Suppressor macrophage treated with lipopolysaccharide for 1 hour (primary cell): ENCODE measurements at regions not wholly inside any gene's neighbourhood (a gene's known extent, or its start where the extent isn't known, plus 50 kb on each side); places are given as distances from the start of the nearest gene placed in this dataset.
"Not testable (repeated sequence)": the region's sequence is repeated elsewhere in the genome, so short reads cannot be mapped to it uniquely, and the experiment has no call there.

Source experiments
- DNase-seq, 3 donors: peaks; one replicate each; pipeline ENCODE4 v3.0.0-alpha.2; 2020 to 2022

- no peak for DNase-seq
These were observed 122.8 kb upstream of the L3MBTL4 start for GRCh38 chr18:6537475-6537874.

DNA sequence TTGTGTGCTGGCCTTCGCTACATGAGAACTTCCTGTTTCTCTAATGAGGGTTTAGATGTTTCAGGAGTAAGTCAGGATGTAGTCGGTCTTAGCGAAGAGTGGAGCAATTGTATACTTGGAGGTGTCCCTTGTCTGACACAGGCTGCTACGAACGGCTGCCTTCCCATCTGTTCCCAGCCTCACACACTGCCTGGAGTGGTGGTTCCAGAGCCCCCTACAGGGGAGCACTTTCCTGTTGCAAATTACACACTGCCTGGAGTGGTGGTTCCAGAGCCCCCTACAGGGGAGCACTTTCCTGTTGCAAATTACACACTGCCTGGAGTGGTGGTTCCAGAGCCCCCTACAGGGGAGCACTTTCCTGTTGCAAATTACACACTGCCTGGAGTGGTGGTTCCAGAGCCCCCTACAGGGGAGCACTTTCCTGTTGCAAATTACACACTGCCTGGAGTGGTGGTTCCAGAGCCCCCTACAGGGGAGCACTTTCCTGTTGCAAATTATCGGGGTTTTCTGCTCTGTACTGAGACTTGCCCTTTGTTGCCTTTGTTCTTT, 126.5 kb upstream of the L3MBTL4 start:
- DNase-seq = not testable (repeated sequence)

- DNase-seq = no peak
These were observed 127.6 kb upstream of the L3MBTL4 start for GRCh38 chr18:6542296-6542695.

DNA sequence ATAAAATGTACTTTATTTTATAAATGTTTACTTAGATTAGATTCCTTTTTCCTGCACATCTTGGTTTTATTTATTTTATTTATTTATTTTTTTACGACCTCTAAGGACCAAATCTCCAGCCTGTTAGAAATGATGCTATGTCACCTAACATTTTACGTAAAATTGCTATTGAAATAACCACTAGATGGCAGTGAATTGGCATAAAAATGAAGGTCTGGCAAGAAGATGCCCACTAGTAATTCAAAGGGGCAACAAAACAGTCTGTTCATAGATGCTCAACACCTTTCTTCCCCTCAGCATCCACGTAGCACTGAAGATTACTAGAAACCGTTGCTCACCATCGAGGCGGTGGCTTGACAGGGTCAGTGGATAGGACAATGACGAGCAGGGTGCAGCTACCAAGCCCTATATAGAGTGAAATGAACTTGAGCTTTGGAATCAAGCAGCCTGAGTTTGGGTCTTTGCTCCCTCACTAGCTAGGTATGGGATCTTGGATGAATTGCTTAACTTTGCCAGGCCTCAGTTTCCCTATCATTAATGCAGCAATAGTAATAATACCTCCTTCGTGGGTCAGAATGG, 128.7 kb upstream of the L3MBTL4 start:
- DNase-seq = peak in 2 of 3 donors; percentile 13 to 24

- no peak for DNase-seq
These were observed 131.5 kb upstream of the L3MBTL4 start for GRCh38 chr18:6546229-6546628.

GRCh38 chr18:6547476-6547875, 132.8 kb upstream of the L3MBTL4 start:
- no peak for DNase-seq

DNA sequence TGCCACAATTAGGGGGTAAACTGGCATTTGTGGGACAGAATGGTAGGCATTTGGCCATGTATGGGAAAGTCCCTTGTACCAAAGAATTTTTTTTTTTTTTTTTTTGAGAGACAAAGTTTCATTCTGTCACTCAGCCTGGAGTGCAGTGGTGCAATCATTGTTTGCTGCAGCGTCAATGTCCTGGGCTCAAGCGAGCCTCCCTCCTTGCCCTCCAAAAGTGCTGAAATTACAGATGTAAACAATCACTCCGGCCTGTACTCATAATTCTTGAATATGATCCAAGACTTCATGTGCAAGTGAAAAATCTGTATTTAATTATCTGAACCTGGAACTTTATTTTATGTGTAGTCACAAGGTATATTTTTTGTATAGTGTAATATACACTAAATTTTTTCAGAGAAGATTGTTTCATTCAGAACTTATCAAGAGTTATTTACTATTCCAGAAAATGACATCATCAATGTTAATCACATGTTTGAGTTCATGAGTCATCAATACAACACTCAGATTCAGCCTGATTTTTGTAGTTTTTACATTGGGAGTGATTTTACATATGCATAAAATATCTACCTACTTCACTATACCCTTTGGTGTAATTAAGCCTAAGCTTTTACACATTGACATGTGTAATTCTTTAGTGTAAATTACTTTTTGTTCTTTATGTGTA, 138.7 kb upstream of the L3MBTL4 start:
- DNase-seq = peak in 1 of 3 donors; percentile 5

DNA sequence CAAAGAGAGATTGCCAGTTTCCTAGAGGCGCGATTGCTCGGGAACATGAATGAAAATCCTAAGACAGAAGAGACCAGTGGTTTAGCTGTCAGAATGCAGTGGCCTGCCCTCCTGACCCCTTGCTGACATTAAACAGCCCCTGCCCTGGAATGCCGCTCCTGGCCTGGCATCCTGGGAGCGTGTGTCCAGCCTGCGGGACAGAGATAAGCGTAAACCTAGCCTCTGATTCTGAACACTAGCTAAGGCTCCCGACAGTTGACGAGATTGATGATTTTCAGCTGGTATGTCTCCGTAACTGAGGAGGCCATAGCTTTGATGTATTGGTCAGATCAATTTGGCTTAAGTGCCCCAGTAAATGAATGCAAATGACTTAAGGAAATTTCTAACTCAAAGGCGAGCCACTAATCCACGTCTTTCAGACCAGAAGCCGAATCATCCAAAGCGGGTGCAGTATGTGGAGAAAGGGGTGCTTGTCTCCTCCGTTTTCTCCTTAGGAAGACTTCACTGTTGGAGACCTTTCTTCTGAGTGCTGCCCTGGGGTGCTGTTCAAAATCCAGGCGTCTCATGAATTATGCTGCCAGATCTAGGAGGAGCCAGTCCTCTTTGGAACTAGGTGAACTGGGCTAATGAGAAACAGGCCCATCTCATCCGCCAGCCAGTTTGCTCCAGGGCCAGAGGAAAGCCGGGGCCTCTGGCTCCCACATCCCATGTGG, 142.5 kb upstream of the L3MBTL4 start:
- DNase-seq = no peak

DNA sequence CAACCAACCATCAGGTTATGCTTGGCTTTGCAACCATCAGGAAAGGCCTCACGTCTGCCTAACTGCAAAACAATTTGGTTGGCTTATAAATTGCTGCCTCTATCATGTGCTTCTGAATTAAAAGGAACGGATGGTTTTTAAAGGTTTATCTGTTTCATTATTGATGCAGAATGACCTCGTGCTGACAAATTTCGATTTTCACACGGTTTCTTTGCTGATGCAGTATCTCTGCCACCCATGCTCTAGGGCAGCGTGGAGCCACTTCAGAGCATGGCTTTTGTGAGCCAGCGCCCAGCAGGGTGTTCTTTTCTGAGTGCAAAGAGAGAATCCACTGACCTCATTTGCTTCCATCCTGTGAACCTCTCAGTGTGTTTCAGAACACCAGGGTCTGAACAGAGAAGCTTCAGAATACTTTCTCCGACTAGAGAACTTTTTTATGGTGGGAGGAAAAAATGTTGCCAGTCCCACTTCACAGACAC, 143.1 kb upstream of the L3MBTL4 start:
- no peak for DNase-seq

- DNase-seq = no peak
These were observed 143.9 kb upstream of the L3MBTL4 start for GRCh38 chr18:6558446-6559156.

DNA sequence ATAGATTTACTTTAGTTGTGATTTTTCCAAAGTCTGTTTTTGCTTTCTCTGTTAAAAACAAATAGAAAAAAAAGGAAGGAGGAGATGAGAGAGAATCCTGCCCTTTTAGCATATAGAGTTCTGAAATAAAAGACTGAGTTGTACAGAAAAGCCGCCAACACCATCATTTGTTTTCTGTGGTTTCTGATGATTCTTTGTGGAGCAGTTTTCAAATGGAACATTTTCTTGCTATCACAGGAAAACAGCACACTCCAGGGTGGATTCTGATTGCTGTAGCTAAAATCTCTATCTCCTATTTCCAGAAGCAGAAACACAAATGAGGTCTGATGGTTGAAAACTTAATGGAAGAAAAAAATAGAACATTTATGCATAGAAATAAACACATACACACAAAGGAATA, 144.6 kb upstream of the L3MBTL4 start:
- DNase-seq = no peak

- DNase-seq = no peak
These were observed 146.3 kb upstream of the L3MBTL4 start for GRCh38 chr18:6561016-6561415.

DNA sequence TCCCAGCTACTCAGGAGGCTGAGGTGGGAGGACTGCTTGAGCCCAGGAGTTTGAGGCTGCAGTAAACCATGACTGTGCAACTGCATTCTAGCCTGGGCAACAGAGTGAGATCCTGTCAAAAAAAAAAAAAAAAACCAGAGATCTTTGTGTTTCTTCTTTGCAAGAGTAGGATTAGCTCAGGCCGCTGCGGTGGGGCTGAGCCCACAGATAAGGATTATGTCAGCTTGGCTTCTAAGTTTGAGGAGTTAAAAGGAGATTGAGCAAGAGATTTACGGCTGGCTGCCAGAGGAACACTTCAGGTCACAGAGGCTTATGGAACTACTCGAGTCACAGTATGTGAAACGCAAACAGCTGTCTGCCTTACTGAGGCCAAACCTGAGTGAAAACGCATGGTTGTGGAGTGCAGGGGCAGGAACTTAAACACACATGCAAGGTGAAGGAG, 146.7 kb upstream of the L3MBTL4 start:
- no peak for DNase-seq

GRCh38 chr18:6561862-6562291, 147.2 kb upstream of the L3MBTL4 start:
- DNase-seq = no peak

DNA sequence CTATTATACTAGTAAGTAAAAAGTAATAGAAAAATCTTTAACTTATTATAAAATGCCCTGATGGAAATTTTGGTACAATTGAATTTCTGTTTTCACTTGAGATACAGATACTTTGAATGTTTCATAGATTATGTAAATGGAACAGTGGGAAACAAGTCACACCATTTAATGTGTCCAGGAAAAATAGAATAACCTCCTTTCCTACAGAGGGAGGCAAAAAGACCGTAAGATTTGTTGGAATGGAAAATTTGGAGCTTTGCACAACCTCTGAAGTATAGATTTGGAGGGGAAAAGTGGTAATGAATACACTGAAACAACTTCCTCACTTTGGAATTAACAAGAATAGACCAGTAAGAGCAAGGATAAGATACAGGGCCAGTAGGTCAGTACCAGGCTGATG, 149.2 kb upstream of the L3MBTL4 start:
- DNase-seq = no peak

- no peak for DNase-seq
These were observed 150.5 kb upstream of the L3MBTL4 start for GRCh38 chr18:6564950-6565814.

GRCh38 chr18:6565815-6566081, 151.0 kb upstream of the L3MBTL4 start:
- DNase-seq = no peak

DNA sequence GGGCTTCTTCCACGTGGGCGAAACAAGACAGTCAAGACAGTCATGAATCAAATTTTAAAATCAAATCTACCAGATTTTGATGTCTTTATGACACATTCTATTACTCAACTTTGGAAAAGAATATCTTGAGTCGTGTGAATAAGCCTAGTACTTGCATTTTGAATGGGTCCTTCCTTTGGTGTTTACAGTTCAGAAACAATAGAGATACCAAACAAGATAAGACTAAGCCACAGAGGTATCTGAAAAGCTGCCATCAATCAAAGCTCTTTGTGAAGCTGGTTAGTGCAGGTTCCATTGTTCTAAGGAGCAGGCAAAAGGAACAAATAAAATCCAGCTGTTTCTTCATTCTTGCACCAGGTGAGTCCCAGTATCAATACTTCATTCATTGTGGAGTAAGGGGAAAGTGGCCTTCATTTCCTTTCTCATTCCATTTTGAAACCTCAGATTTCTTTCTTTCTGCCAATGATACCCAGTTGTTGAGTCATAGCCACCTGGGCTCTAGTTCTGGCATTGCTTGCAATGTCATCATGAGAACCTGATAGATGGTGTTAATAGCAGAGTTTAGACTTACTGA, 151.7 kb upstream of the L3MBTL4 start:
- DNase-seq = no peak

DNA sequence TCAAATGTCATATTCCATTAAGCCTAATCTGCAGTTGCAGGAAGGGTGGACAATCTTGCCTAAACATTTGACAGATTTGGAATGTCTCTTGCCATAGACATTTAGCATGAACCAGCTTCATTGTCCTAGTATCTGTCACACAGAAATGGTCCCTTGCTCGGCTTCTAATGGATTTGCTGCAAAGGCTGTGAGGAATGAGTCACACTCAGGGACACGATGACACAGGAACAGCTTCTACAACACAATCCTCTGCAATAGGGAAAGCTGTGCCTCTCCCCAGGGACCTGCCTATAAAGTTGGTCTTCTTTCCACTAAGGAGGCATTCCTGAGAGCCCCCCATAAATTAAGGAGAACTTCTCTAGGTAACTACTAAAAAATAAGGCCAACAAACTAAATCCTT, 155.1 kb upstream of the L3MBTL4 start:
- no peak for DNase-seq

DNA sequence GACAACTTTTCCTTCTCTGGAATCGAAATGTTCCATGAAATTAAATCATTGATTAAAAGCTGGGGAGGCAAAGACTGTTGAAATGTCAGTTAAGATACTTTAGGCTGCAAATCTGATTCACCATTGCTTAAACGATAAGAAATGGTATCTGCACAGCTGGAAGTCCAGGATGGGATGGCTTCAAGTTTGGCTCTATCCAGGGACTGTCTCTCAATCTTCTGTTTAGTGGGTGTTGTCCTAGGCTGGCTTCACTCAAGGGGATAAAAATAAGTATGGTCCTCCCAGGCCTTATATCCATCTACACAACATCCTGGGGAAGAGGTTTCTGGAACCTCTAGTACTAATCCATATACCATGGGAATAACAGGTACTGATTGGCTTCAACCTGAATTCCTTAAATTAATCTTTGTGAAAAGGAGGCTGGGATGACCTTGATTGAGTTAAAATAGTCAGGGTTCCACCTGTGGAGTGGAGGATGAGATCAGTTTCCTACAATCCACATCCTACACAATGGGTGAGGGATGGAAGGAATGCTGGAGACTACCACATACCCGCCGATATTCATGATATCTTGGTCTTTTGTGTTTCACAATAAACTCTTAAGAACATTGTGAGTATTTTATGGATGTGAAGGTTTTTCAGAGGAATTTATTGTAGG, 156.0 kb upstream of the L3MBTL4 start:
- DNase-seq = no peak

GRCh38 chr18:6571239-6571602, 156.5 kb upstream of the L3MBTL4 start:
- DNase-seq = no peak

GRCh38 chr18:6572192-6572591, 157.3 kb upstream of the ARHGAP28 start:
- not testable (repeated sequence) for DNase-seq
